ENCODE measurements at regions not wholly inside any gene's neighbourhood (a gene's known extent, or its start where the extent isn't known, plus 50 kb on each side); places are given as distances from the start of the nearest gene placed in this dataset.

- TF ChIP-seq CTCF (IDR thresholded peaks at IDR 0.05; ENCODE audit: low read depth, low read length): no peak
- TF ChIP-seq EZH2phosphoT487 (IDR thresholded peaks at IDR 0.05; ENCODE audit: low read depth): no peak
These were observed 696.5 kb upstream of the MIS18BP1 start for GRCh38 chr14:45949479-45949878.

All from OCI-LY3 (cell line).